GM19438 (cell line): ENCODE measurements at regions not wholly inside any gene's neighbourhood (a gene's known extent, or its start where the extent isn't known, plus 50 kb on each side); places are given as distances from the start of the nearest gene placed in this dataset.

Source experiments
- ATAC-seq: cut with Tn5 transposase; IDR thresholded peaks from one replicate; pipeline ENCODE4 v1.9.1; 2021; ENCODE audit warnings: low read depth; ENCODE audit not compliant: unreplicated experiment

- no peak for ATAC-seq
Measured at GRCh38 chr12:13454991-13455777, 258.7 kb downstream of the EMP1 start.

GRCh38 chr12:13452955-13453570 is 256.5 kb downstream of the EMP1 start:
- no peak for ATAC-seq

- no peak for ATAC-seq
Measured at GRCh38 chr12:13451776-13452175, 255.2 kb downstream of the EMP1 start.

- ATAC-seq = no peak
Measured at GRCh38 chr12:13450231-13451080, 253.9 kb downstream of the EMP1 start.

GRCh38 chr12:13444076-13444475 is 247.6 kb downstream of the EMP1 start:
- ATAC-seq = no peak

- no peak for ATAC-seq
Measured at GRCh38 chr12:13443498-13443897, 247.0 kb downstream of the EMP1 start.

- ATAC-seq = no peak
Measured at GRCh38 chr12:13443028-13443427, 246.5 kb downstream of the EMP1 start.

GRCh38 chr12:13442457-13442856 is 245.9 kb downstream of the EMP1 start:
- ATAC-seq = no peak

- no peak for ATAC-seq
Measured at GRCh38 chr12:13440844-13441243, 244.3 kb downstream of the EMP1 start.

- no peak for ATAC-seq
Measured at GRCh38 chr12:13437541-13437940, 241.0 kb downstream of the EMP1 start.

- no peak for ATAC-seq
Measured at GRCh38 chr12:13436696-13437391, 240.3 kb downstream of the EMP1 start.

GRCh38 chr12:13436182-13436581 is 239.7 kb downstream of the EMP1 start:
- ATAC-seq = no peak

GRCh38 chr12:13435235-13435933 is 238.9 kb downstream of the EMP1 start:
- no peak for ATAC-seq

GRCh38 chr12:13433768-13434167 is 237.2 kb downstream of the EMP1 start:
- no peak for ATAC-seq

- no peak for ATAC-seq
Measured at GRCh38 chr12:13431041-13431440, 234.5 kb downstream of the EMP1 start.

GRCh38 chr12:13428538-13429265 is 232.2 kb downstream of the EMP1 start:
- no peak for ATAC-seq

- ATAC-seq = no peak
Measured at GRCh38 chr12:13425766-13426165, 229.2 kb downstream of the EMP1 start.

GRCh38 chr12:13422291-13422690 is 225.8 kb downstream of the EMP1 start:
- no peak for ATAC-seq

GRCh38 chr12:13417516-13417915 is 221.0 kb downstream of the EMP1 start:
- ATAC-seq = no peak
